SU-DHL-6 (cell line): ENCODE measurements at regions not wholly inside any gene's neighbourhood (a gene's known extent, or its start where the extent isn't known, plus 50 kb on each side); places are given as distances from the start of the nearest gene placed in this dataset.

Experiments used
- CTCF ChIP-seq: fragments of 200-600 bp; sonication (generic); IDR thresholded peaks from one replicate; pipeline ENCODE4 v1.5.1; 2017; ENCODE audit warnings: antibody characterized with exemption, mild to moderate bottlenecking, low read length, moderate library complexity; ENCODE audit not compliant: insufficient read depth, poor library complexity, severe bottlenecking
- EZH2phosphoT487 ChIP-seq: fragments of 200-600 bp; sonication (generic), shearing (Covaris generic); conservative IDR thresholded peaks from 2 replicates; pipeline ENCODE4 v1.6.1; 2018; ENCODE audit warnings: mild to moderate bottlenecking, antibody characterized with exemption, low read length, moderate library complexity, mixed read lengths

- TF ChIP-seq CTCF: no peak
- no peak for TF ChIP-seq EZH2phosphoT487
Measured at GRCh38 chr18:30175061-30175574, 867.4 kb downstream of the DSC3 start.
